Loucy (cell line): ENCODE measurements at regions not wholly inside any gene's neighbourhood (a gene's known extent, or its start where the extent isn't known, plus 50 kb on each side); places are given as distances from the start of the nearest gene placed in this dataset.

Experiments
- EZH2phosphoT487 ChIP-seq: fragments of 200-600 bp; IDR thresholded peaks from 2 replicates; pipeline ENCODE4 v1.6.1; 2018; ENCODE audit warnings: antibody characterized with exemption, mild to moderate bottlenecking, moderate library complexity, borderline replicate concordance
- TF ChIP-seq, protein P1 (sequence below): fragments of 200-600 bp; sonication (generic); conservative IDR thresholded peaks from 2 replicates; pipeline ENCODE4 v1.5.1; 2014; ENCODE audit warnings: mild to moderate bottlenecking, antibody characterized with exemption, low read length

DNA sequence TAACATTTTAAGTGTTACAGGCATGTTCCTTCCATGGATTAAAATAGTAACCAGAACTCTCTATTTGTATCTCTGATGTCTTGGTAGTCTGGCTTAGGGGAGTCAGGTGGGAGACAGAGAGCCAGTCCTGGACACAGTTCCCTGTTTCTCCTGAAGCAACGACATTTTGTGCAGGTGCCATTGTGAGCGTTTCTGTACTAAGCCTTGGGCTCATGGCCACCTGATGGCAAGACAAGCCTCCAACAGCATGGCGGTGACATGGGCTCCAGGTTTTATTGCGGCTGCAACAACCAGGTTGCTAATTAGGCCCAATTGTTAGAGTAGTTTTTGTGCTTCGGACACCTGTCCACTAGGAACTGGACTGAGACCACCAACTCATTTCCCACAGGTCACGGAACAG lies 105.3 kb downstream of the PRDM13 start:
- TF ChIP-seq, protein P1, sequence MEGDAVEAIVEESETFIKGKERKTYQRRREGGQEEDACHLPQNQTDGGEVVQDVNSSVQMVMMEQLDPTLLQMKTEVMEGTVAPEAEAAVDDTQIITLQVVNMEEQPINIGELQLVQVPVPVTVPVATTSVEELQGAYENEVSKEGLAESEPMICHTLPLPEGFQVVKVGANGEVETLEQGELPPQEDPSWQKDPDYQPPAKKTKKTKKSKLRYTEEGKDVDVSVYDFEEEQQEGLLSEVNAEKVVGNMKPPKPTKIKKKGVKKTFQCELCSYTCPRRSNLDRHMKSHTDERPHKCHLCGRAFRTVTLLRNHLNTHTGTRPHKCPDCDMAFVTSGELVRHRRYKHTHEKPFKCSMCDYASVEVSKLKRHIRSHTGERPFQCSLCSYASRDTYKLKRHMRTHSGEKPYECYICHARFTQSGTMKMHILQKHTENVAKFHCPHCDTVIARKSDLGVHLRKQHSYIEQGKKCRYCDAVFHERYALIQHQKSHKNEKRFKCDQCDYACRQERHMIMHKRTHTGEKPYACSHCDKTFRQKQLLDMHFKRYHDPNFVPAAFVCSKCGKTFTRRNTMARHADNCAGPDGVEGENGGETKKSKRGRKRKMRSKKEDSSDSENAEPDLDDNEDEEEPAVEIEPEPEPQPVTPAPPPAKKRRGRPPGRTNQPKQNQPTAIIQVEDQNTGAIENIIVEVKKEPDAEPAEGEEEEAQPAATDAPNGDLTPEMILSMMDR, result no peak
- TF ChIP-seq EZH2phosphoT487, result no peak
